ENCODE measurements at regions not wholly inside any gene's neighbourhood (a gene's known extent, or its start where the extent isn't known, plus 50 kb on each side); places are given as distances from the start of the nearest gene placed in this dataset.

- TF ChIP-seq E2F5 (CRISPR knock-in tag; IDR thresholded peaks at IDR 0.05), result no peak
- TF ChIP-seq USF2 (CRISPR knock-in tag; IDR thresholded peaks at IDR 0.05), result no peak
- no peak for TF ChIP-seq E2F4 (CRISPR knock-in tag; IDR thresholded peaks at IDR 0.05; ENCODE audit: borderline replicate concordance, low read depth)
- TF ChIP-seq HMGXB4 (CRISPR knock-in tag; IDR thresholded peaks at IDR 0.05), result no peak
- TF ChIP-seq MLX (CRISPR knock-in tag; IDR thresholded peaks at IDR 0.05), result no peak
- no peak for TF ChIP-seq ERG (CRISPR knock-in tag; IDR thresholded peaks at IDR 0.05)
Measured at GRCh38 chr5:93101661-93102060, 479.4 kb downstream of the NR2F1-AS1 start (continued).

GRCh38 chr5:93100976-93101375 lies 480.0 kb downstream of the NR2F1-AS1 start:
- H3K9me3 Mint-ChIP-seq, result peaks cover 4% of the 10 kb centered on the region; the same call in 1 of the 2 replicates
- no peak overlapping the region for H3K4me3 Mint-ChIP-seq
- no peaks in the 10 kb centered on the region for H3K36me3 Mint-ChIP-seq
- ATAC-seq, result no peak
- H3K27me3 Mint-ChIP-seq (ENCODE audit: low read depth), result no peaks in the 10 kb centered on the region
- no peaks in the 10 kb centered on the region for H3K4me1 Mint-ChIP-seq
- TF ChIP-seq KAT7 (CRISPR knock-in tag; IDR thresholded peaks at IDR 0.05; ENCODE audit: borderline replicate concordance) (no peak), MLX (CRISPR knock-in tag; IDR thresholded peaks at IDR 0.05) (no peak), ZMAT4 (CRISPR knock-in tag; IDR thresholded peaks at IDR 0.05) (no peak), ZBTB43 (CRISPR knock-in tag; IDR thresholded peaks at IDR 0.05) (no peak), ATF1 (CRISPR knock-in tag; IDR thresholded peaks at IDR 0.05) (no peak), ZNF263 (CRISPR knock-in tag; IDR thresholded peaks at IDR 0.05; ENCODE audit: low read depth) (no peak), GTF2I (CRISPR knock-in tag; conservative IDR thresholded peaks at IDR 0.05) (no peak), CBFB (CRISPR knock-in tag; IDR thresholded peaks at IDR 0.05; ENCODE audit: low read depth) (no peak), PRRX2 (CRISPR knock-in tag; IDR thresholded peaks at IDR 0.05) (no peak), NFYB (CRISPR knock-in tag; conservative IDR thresholded peaks at IDR 0.05; ENCODE audit: low read depth) (no peak), ZNF512 (CRISPR knock-in tag; IDR thresholded peaks at IDR 0.05; ENCODE audit: borderline replicate concordance) (no peak), ZBTB21 (CRISPR knock-in tag; IDR thresholded peaks at IDR 0.05; ENCODE audit: borderline replicate concordance) (no peak), ATF2 (CRISPR knock-in tag; IDR thresholded peaks at IDR 0.05; ENCODE audit: borderline replicate concordance, low read depth) (no peak), ATF6 (CRISPR knock-in tag; IDR thresholded peaks at IDR 0.05) (no peak), ZNF232 (CRISPR knock-in tag; IDR thresholded peaks at IDR 0.05) (no peak), ETV6 (CRISPR knock-in tag; IDR thresholded peaks at IDR 0.05) (no peak)
- H3K27ac Mint-ChIP-seq, result no peak overlapping the region
- CTCF ChIA-PET, result no interaction called here
- no peak for DNase-seq (ENCODE audit: low spot score)
- POLR2A ChIA-PET, result no interaction called here
